Esophagus muscularis mucosa (tissue), 4 donors: ENCODE measurements at regions not wholly inside any gene's neighbourhood (a gene's known extent, or its start where the extent isn't known, plus 50 kb on each side); places are given as distances from the start of the nearest gene placed in this dataset.
A peak's percentile ranks its signal among the peaks of the same experiment; 100 is the strongest.
"Not testable (repeated sequence)": the region's sequence is repeated elsewhere in the genome, so short reads cannot be mapped to it uniquely, and the experiment has no call there.

Experiments used
- DNase-seq: peaks from one replicate; pipeline ENCODE4 v3.0.0-alpha.2; 2017; ENCODE audit errors: extremely low spot score
- H3K27ac ChIP-seq, 4 donors: fragments of 200-600 bp; sonication (generic); replicated peaks in 1 of 4; 1 replicate in 3 of 4; 2 replicates in 1 of 4; pipeline ENCODE4 v1.5.1; 2016 to 2019; ENCODE audit warnings: mild to moderate bottlenecking in 1 of 4
- H3K27me3 ChIP-seq, 4 donors: fragments of 200-600 bp; sonication (generic); one replicate each; pipeline versions ENCODE4 v1.5.1 to v1.6.0; 2016 to 2019
- H3K36me3 ChIP-seq, 4 donors: fragments of 200-600 bp; sonication (generic); one replicate each; pipeline ENCODE4 v1.5.1; 2016 to 2019
- H3K4me1 ChIP-seq, 4 donors: fragments of 200-600 bp; sonication (generic); one replicate each; pipeline ENCODE4 v1.5.1; 2016 to 2019
- H3K4me3 ChIP-seq, 4 donors: fragments of 200-600 bp; sonication (generic); 1 replicate in 2 of 4; 2 replicates in 2 of 4; pipeline ENCODE4 v1.5.1; 2016 to 2019; ENCODE audit warnings: mild to moderate bottlenecking in 4 of 4, moderate library complexity in 1 of 4
- H3K9me3 ChIP-seq, 4 donors: fragments of 200-600 bp; sonication (generic); 1 replicate in 3 of 4; 2 replicates in 1 of 4; pipeline ENCODE4 v1.5.1; 2016 to 2019
- EP300 ChIP-seq: sonication (generic); formaldehyde crosslinking; IDR thresholded peaks from one replicate; pipeline ENCODE4 v1.6.1; 2017; ENCODE audit warnings: antibody characterized with exemption
- POLR2A ChIP-seq: fragments of 450-650 bp; IDR thresholded peaks from one replicate; pipeline ENCODE4 v1.6.1; 2017; ENCODE audit warnings: antibody characterized with exemption, moderate library complexity, mild to moderate bottlenecking, low read depth
- POLR2AphosphoS5 ChIP-seq, 2 donors: sonication (generic); formaldehyde crosslinking; IDR thresholded peaks; one replicate each; pipeline ENCODE4 v1.6.1; 2017; ENCODE audit warnings: antibody characterized with exemption in 2 of 2
- WGBS: methylation state at CpG from one replicate; pipeline ENCODE4 v1.1.5; 2018; 5-methylcytosine and 5-hydroxymethylcytosine counted together
- intact Hi-C: fragments of 100-400 bp; cut with DNase I; formaldehyde crosslinking; loops from one replicate; pipeline ENCODE4 v1.15.1; 2023
- TF ChIP-seq, protein P1 (sequence below), 3 experiments: fragments of 200-600 bp in 2 of 3; fragments of 450-650 bp in 1 of 3; sonication (generic) in 2 of 3; IDR thresholded peaks; one replicate each; pipeline ENCODE4 v1.5.1; 2017 to 2019; ENCODE audit warnings: antibody characterized with exemption in 3 of 3, mild to moderate bottlenecking in 2 of 3, moderate library complexity in 1 of 3

DNA sequence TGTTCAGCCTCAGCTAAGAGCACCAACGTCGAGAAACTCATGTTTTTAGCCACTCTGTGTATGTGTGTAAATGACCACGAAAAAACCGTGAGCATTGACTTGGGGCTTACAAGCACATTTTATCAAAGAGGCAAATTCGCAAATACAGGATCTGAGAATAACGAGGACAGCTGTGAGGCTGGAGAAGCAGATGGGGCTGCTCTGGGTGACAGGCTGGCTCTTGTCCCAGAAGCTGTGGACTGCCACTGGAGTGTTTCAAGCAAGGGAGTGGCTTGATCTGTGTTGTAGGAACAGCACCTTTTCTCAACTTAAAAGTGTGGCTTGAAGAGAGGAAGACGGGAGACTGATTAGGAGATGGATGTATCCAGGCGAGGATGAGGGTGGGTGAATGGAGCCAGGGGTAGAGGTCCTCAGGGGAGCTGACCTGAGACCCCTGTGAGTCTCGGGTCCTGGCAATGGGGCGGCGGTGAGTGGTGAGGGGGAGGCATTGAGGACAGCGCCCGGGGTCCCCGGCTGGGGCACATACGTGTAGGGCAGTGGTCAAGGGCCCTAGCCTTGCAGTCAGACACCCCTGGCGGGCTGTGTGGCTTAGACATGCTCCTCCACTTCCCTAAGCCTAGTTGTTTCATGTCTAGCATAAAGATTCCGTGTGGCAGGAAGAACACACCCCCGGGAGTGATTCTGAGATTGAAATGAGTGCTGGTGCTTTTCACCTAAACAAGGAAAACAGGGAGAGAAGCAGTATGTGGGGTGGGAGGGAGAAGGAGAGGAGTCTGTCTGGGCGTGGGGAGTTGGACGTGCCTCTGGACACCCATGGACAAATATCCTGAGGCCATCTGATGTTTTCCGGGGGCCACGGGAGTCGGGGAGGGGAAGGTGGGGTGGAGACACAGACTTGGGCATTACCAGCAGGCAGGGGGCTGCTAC is 76.3 kb downstream of the FAM50B start:
- Histone ChIP-seq H3K4me1 (peaks cover 8 to 44% (median 38%) of the 10 kb centered on the region in 4 donors), H3K27ac (peak overlapping the region; percentile 36 to 73 (median 64)), H3K4me3 (peak overlapping the region in 1 of 4 donors; percentile 18)
- intact Hi-C loops, H3K27me3 ChIP-seq, H3K36me3 ChIP-seq, H3K9me3 ChIP-seq: not testable (repeated sequence)
- 72% methylated on average over 23 of the region's 23 CpGs for WGBS
- DNase-seq = peak; percentile 91
- peak; percentile 13 to 50 for TF ChIP-seq POLR2AphosphoS5 (IDR thresholded peaks at IDR 0.05)

DNA sequence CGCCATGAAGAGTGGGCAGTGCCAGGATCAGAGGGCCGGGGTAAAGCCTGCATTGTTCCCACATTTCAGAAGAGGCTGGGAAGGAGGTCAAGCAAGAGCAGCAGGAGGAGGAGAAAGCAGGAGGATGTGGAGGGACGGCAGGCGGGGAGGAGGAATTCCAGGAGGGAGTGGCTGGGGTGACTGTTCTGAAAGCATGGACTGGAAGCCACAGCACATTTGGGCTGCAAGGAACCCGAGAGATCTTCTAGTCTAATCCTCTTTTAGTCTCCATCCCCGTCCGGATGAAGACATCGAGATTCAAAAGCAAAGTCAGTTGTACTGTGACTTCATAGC is 76.9 kb downstream of the FAM50B start:
- DNase-seq = peak; percentile 90

DNA sequence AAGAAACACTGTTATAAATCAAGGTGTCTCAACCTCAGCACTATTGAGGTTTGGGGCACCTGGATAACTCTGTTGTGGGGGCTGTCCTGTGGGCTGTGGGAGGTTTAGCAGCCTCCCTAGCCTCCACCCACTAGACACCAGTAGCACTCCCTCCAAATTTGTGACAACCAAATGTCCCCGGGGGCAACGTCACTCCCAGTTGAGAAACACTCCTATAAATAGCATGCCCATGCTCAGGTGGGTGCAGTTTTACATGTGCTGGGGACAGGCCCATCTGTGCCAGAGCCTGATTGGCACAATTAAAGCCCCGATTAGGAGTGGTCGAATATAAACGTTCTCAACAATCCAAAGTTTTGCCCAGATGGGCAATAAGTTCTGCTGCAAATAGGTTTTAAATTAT is 78.9 kb downstream of the FAM50B start:
- Histone ChIP-seq H3K27me3 (no peaks in the 10 kb centered on the region), H3K27ac (peak overlapping the region; percentile 63 to 78 (median 74)), H3K4me3 (no peak overlapping the region), H3K36me3 (no peaks in the 10 kb centered on the region), H3K9me3 (no peaks in the 10 kb centered on the region), H3K4me1 (peaks cover 8 to 48% (median 39%) of the 10 kb centered on the region in 4 donors)
- 50% methylated on average over 5 of the region's 5 CpGs for whole genome bisulfite sequencing
- TF ChIP-seq POLR2A (no peak), EP300 (no peak), POLR2AphosphoS5 (IDR thresholded peaks at IDR 0.05) (no peak)
- TF ChIP-seq, protein P1, sequence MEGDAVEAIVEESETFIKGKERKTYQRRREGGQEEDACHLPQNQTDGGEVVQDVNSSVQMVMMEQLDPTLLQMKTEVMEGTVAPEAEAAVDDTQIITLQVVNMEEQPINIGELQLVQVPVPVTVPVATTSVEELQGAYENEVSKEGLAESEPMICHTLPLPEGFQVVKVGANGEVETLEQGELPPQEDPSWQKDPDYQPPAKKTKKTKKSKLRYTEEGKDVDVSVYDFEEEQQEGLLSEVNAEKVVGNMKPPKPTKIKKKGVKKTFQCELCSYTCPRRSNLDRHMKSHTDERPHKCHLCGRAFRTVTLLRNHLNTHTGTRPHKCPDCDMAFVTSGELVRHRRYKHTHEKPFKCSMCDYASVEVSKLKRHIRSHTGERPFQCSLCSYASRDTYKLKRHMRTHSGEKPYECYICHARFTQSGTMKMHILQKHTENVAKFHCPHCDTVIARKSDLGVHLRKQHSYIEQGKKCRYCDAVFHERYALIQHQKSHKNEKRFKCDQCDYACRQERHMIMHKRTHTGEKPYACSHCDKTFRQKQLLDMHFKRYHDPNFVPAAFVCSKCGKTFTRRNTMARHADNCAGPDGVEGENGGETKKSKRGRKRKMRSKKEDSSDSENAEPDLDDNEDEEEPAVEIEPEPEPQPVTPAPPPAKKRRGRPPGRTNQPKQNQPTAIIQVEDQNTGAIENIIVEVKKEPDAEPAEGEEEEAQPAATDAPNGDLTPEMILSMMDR (IDR thresholded peaks at IDR 0.05) = no peak
- peak; percentile 80 for DNase-seq
- intact Hi-C loops = no loop called here

More for the DNA sequence above, 76.9 kb downstream of the FAM50B start:
- WGBS = 62% methylated on average over 8 of the region's 8 CpGs
- Histone ChIP-seq H3K27ac (peak overlapping the region; percentile 36 to 73 (median 64)), H3K4me1 (peaks cover 8 to 44% (median 38%) of the 10 kb centered on the region in 4 donors), H3K9me3 (no peaks in the 10 kb centered on the region), H3K27me3 (no peaks in the 10 kb centered on the region), H3K4me3 (peak overlapping the region in 1 of 4 donors; percentile 18), H3K36me3 (no peaks in the 10 kb centered on the region)
- no peak for TF ChIP-seq POLR2AphosphoS5 (IDR thresholded peaks at IDR 0.05)
- TF ChIP-seq POLR2A = no peak
- TF ChIP-seq, protein P1 (IDR thresholded peaks at IDR 0.05) = no peak
- TF ChIP-seq EP300 = no peak
- intact Hi-C loops = no loop called here

DNA sequence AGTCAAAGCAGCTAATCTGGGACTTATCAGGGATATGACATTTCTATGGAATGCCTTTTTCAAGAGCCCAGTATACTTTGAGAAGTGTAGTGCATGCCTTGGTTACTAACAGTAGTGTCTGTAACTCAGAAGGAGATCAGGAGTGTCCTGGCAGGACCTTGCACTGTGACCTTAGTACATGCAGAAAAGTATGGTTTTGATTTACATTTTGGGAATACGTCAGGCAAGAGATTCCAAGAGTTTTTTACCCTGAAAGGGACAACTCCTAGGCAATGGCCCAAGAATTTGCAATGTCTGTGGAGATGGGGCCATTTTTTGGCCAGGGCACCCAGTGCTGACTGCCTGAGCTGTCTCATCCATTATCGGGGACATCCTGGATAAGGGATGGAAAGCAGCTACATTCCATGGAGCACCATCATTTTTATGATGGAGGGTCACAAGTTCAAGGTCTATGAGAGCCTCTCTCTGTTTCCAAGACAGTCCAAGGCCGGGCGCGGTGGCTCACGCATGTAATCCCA is 80.2 kb downstream of the FAM50B start:
- TF ChIP-seq POLR2AphosphoS5 (IDR thresholded peaks at IDR 0.05) = peak; percentile 69 to 83
- TF ChIP-seq, protein P1 (IDR thresholded peaks at IDR 0.05) = no peak

DNA sequence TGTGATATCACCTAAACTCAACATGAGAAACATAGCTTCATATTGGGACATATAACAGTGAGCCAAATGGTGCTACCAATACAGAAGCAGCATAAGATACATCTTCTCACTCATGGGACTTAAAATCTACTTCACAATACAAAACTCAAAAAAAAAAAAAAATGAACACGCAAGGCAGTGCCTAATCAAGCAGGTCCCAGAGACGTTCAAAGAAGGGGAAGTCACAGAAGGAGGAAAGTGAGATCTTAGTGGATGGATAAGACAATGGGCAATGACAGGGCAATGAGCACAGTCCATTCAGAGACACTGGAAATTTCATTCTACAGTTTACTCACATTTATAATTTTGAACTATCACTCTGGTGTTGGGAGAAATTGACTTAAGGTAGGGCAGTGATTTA is 88.3 kb downstream of the FAM50B start:
- Histone ChIP-seq H3K36me3 (no peaks in the 10 kb centered on the region), H3K4me3 (no peak overlapping the region), H3K27ac (no peak overlapping the region), H3K4me1 (peaks cover 0 to 8% (median 1%) of the 10 kb centered on the region in 4 donors), H3K27me3 (peaks cover 0 to 4% (median 0%) of the 10 kb centered on the region in 4 donors), H3K9me3 (no peaks in the 10 kb centered on the region)
- no peak for TF ChIP-seq POLR2AphosphoS5 (IDR thresholded peaks at IDR 0.05)
- TF ChIP-seq EP300 = no peak
- TF ChIP-seq POLR2A = no peak
- TF ChIP-seq, protein P1 (IDR thresholded peaks at IDR 0.05) = no peak
- intact Hi-C loops = loop anchor here (5.0 to 10.0 kb wide), 2 partner anchors 45 to 663 kb away; no protein-coding TSS in a partner anchor
- no peak for DNase-seq
- 77% methylated on average over 2 of the region's 2 CpGs for WGBS

More for the DNA sequence above, 80.2 kb downstream of the FAM50B start:
- Histone ChIP-seq H3K27ac (peak overlapping the region; percentile 63 to 78 (median 74)), H3K4me1 (peaks cover 8 to 52% (median 39%) of the 10 kb centered on the region in 4 donors), H3K9me3 (no peaks in the 10 kb centered on the region), H3K4me3 (no peak overlapping the region), H3K27me3 (no peaks in the 10 kb centered on the region), H3K36me3 (no peaks in the 10 kb centered on the region)
- intact Hi-C loops = no loop called here
- 52% methylated on average over 2 of the region's 6 CpGs for WGBS
- peak; percentile 92 for DNase-seq
